NOMO-1 treated with DMSO at 0.1 percent for 48 hours (cell line): ENCODE measurements at regions not wholly inside any gene's neighbourhood (a gene's known extent, or its start where the extent isn't known, plus 50 kb on each side); places are given as distances from the start of the nearest gene placed in this dataset.
"Not testable (repeated sequence)": the region's sequence is repeated elsewhere in the genome, so short reads cannot be mapped to it uniquely, and the experiment has no call there.

ENCODE experiments used
- DNase-seq: peaks from one replicate; lab custom pipeline; 2025; ENCODE audit not compliant: unreplicated experiment; lab: John Stamatoyannopoulos, UW

- DNase-seq: no peak
Observed at GRCh38 chr10:61052469-61053205, 108.7 kb upstream of the RHOBTB1 start.

GRCh38 chr10:61051344-61051743, 107.4 kb upstream of the RHOBTB1 start:
- no peak for DNase-seq

GRCh38 chr10:61050120-61050745, 106.2 kb upstream of the RHOBTB1 start:
- no peak for DNase-seq

GRCh38 chr10:61049386-61049785, 105.4 kb upstream of the RHOBTB1 start:
- no peak for DNase-seq

GRCh38 chr10:61047788-61048560, 104.0 kb upstream of the RHOBTB1 start:
- no peak for DNase-seq

GRCh38 chr10:61047081-61047480, 103.1 kb upstream of the RHOBTB1 start:
- no peak for DNase-seq

- not testable (repeated sequence) for DNase-seq
Observed at GRCh38 chr10:61045480-61045879, 101.5 kb upstream of the RHOBTB1 start.

GRCh38 chr10:61042533-61042932, 98.5 kb upstream of the RHOBTB1 start:
- no peak for DNase-seq

- DNase-seq: no peak
Observed at GRCh38 chr10:61040399-61041016, 96.5 kb upstream of the RHOBTB1 start.

- DNase-seq: no peak
Observed at GRCh38 chr10:61039868-61040267, 95.9 kb upstream of the RHOBTB1 start.

- not testable (repeated sequence) for DNase-seq
Observed at GRCh38 chr10:61037261-61037830, 93.4 kb upstream of the RHOBTB1 start.

- DNase-seq: not testable (repeated sequence)
Observed at GRCh38 chr10:61036148-61036547, 92.2 kb upstream of the RHOBTB1 start.

- no peak for DNase-seq
Observed at GRCh38 chr10:61031341-61031740, 87.4 kb upstream of the RHOBTB1 start.

- no peak for DNase-seq
Observed at GRCh38 chr10:61029411-61029810, 85.4 kb upstream of the RHOBTB1 start.

- no peak for DNase-seq
Observed at GRCh38 chr10:61028861-61029361, 84.9 kb upstream of the RHOBTB1 start.

- no peak for DNase-seq
Observed at GRCh38 chr10:61024856-61025201, 80.8 kb upstream of the RHOBTB1 start.

- no peak for DNase-seq
Observed at GRCh38 chr10:61024151-61024855, 80.3 kb upstream of the RHOBTB1 start.

GRCh38 chr10:61023053-61023452, 79.1 kb upstream of the RHOBTB1 start:
- DNase-seq: no peak

- DNase-seq: no peak
Observed at GRCh38 chr10:61021926-61022325, 77.9 kb upstream of the RHOBTB1 start.

- DNase-seq: no peak
Observed at GRCh38 chr10:61020420-61021158, 76.6 kb upstream of the RHOBTB1 start.
